Kidney (tissue), 13 donors: ENCODE measurements at regions not wholly inside any gene's neighbourhood (a gene's known extent, or its start where the extent isn't known, plus 50 kb on each side); places are given as distances from the start of the nearest gene placed in this dataset.

Experiments
- DNase-seq, 5 donors: peaks; one replicate each; pipeline ENCODE4 v3.0.0-alpha.2; 2013 to 2020
- FAIRE-seq: peaks from 2 replicates; lab custom pipeline; 2012; peaks lifted over from hg19 to GRCh38; lab: Jason Lieb, UNC
- H3K27ac ChIP-seq, 2 donors: one replicate each; pipeline ENCODE4 v1.7.0; 2013; ENCODE audit warnings: low read depth in 2 of 2, low read length in 2 of 2, inconsistent platforms in 1 of 2
- H3K27me3 ChIP-seq: one replicate; pipeline ENCODE4 v1.7.1; 2013; ENCODE audit warnings: low read length, inconsistent platforms; ENCODE audit not compliant: control insufficient read depth, insufficient read depth
- H3K36me3 ChIP-seq, 3 donors: one replicate each; pipeline versions ENCODE4 v1.7.0 to v1.7.1; 2013; ENCODE audit warnings: low read length in 3 of 3, control low read depth in 1 of 3, inconsistent platforms in 1 of 3; ENCODE audit not compliant: insufficient read depth in 3 of 3, control insufficient read depth in 2 of 3
- H3K4me1 ChIP-seq, 3 donors: one replicate each; pipeline versions ENCODE4 v1.7.0 to v1.7.1; 2013; ENCODE audit warnings: low read length in 3 of 3, inconsistent platforms in 1 of 3, low read depth in 1 of 3; ENCODE audit not compliant: control insufficient read depth in 2 of 3, insufficient read depth in 2 of 3
- H3K4me3 ChIP-seq, 3 donors: one replicate each; pipeline versions ENCODE4 v1.7.0 to v1.8.1; 2013; ENCODE audit warnings: low read length in 3 of 3, control low read depth in 1 of 3, inconsistent platforms in 1 of 3
- H3K9ac ChIP-seq, 3 donors: one replicate each; pipeline versions ENCODE4 v1.7.0 to v1.7.1; 2013; ENCODE audit warnings: low read length in 3 of 3, control low read depth in 1 of 3, inconsistent platforms in 1 of 3
- H3K9me3 ChIP-seq, 3 donors: one replicate each; pipeline versions ENCODE4 v1.7.0 to v1.7.1; 2013; ENCODE audit warnings: low read length in 3 of 3, control low read depth in 1 of 3, inconsistent platforms in 1 of 3; ENCODE audit not compliant: control insufficient read depth in 2 of 3, insufficient read depth in 1 of 3
- CTCF ChIP-seq: IDR thresholded peaks from 3 replicates; pipeline ENCODE4 v1.5.1; 2012; ENCODE audit warnings: mild to moderate bottlenecking, moderate library complexity, borderline replicate concordance; ENCODE audit not compliant: insufficient read depth; ENCODE audit errors: extremely low read depth
- intact Hi-C: fragments of 100-400 bp; cut with DNase I; formaldehyde crosslinking; loops from one replicate; pipeline ENCODE4 v1.11.1; 2022
- donor health status: control.
- donor health status: control.
- donor health status: control.
- donor health status: control.
- donor health status: control.
- donor health status: DM: yes; HTN: yes; CAD: no.
- donor health status: Normal renal cell carcinoma (clear cell type).

- Histone ChIP-seq H3K27ac (no peak overlapping the region), H3K36me3 (no peaks in the 10 kb centered on the region), H3K4me1 (no peaks in the 10 kb centered on the region), H3K27me3 (no peaks in the 10 kb centered on the region), H3K4me3 (no peak overlapping the region), H3K9ac (no peak overlapping the region), H3K9me3 (peaks cover 0 to 14% (median 0%) of the 10 kb centered on the region in 3 donors)
- DNase-seq (no peak), FAIRE-seq (no peak)
- TF ChIP-seq CTCF, result no peak
- intact Hi-C loops, result no loop called here
Measured at GRCh38 chr10:15990535-15991129, 130.3 kb upstream of the MINDY3 start.

GRCh38 chr10:15997313-15997712, 137.0 kb upstream of the MINDY3 start:
- Histone ChIP-seq H3K4me3 (no peak overlapping the region), H3K9me3 (peaks cover 0 to 6% (median 0%) of the 10 kb centered on the region in 3 donors), H3K27ac (no peak overlapping the region), H3K4me1 (no peaks in the 10 kb centered on the region), H3K27me3 (no peaks in the 10 kb centered on the region), H3K9ac (no peak overlapping the region), H3K36me3 (no peaks in the 10 kb centered on the region)
- no peak for FAIRE-seq
- no peak for DNase-seq
- TF ChIP-seq CTCF, result no peak
- intact Hi-C loops, result no loop called here

GRCh38 chr10:16001581-16001980, 141.3 kb upstream of the MINDY3 start:
- Histone ChIP-seq H3K27ac (no peak overlapping the region), H3K9me3 (peaks cover 0 to 2% (median 0%) of the 10 kb centered on the region in 3 donors), H3K9ac (no peak overlapping the region), H3K4me3 (no peak overlapping the region), H3K4me1 (no peaks in the 10 kb centered on the region), H3K36me3 (no peaks in the 10 kb centered on the region), H3K27me3 (no peaks in the 10 kb centered on the region)
- TF ChIP-seq CTCF, result no peak
- intact Hi-C loops, result no loop called here
- no peak for FAIRE-seq
- DNase-seq, result no peak

GRCh38 chr10:16009785-16010184, 149.5 kb upstream of the MINDY3 start:
- DNase-seq (no peak), FAIRE-seq (no peak)
- intact Hi-C loops, result no loop called here
- no peak for TF ChIP-seq CTCF
- Histone ChIP-seq H3K9ac (no peak overlapping the region), H3K9me3 (peaks cover 0 to 4% (median 0%) of the 10 kb centered on the region in 3 donors), H3K4me1 (no peaks in the 10 kb centered on the region), H3K27me3 (no peaks in the 10 kb centered on the region), H3K36me3 (no peaks in the 10 kb centered on the region), H3K27ac (no peak overlapping the region), H3K4me3 (no peak overlapping the region)
